PC-3 (cell line): ENCODE measurements at regions not wholly inside any gene's neighbourhood (a gene's known extent, or its start where the extent isn't known, plus 50 kb on each side); places are given as distances from the start of the nearest gene placed in this dataset.

Experiments
- ATAC-seq: fragments of 200-7000 bp; cut with Tn5 transposase; 2 replicates; pipeline ENCODE4 v1.9.1; 2020; ENCODE audit warnings: mild to moderate bottlenecking, moderate library complexity
- BruUV-seq: library from RNA; stranded (reverse); fragments of 400-500 nt; replicated peaks from 2 replicates; lab custom pipeline; 2021; lab: Mats Ljungman, UMichigan
- CTCF ChIA-PET: fragments of 300-600 bp; sonication (Branson Sonifier 250); formaldehyde crosslinking; loops from one replicate; lab custom pipeline; 2022; ENCODE audit warnings: antibody characterized with exemption; lab: Charles Lee
- POLR2A ChIA-PET: fragments of 300-600 bp; sonication (Branson Sonifier 250); formaldehyde crosslinking; loops from one replicate; lab custom pipeline; 2022; ENCODE audit warnings: antibody characterized with exemption; ENCODE audit not compliant: unreplicated experiment; lab: Charles Lee
- DNase-seq: peaks from one replicate; pipeline ENCODE4 v3.0.0-alpha.2; 2015
- H2AFZ ChIP-seq: fragments of 300-600 bp; sonication (generic); 2 replicates; pipeline ENCODE4 v1.6.0; 2016; ENCODE audit warnings: antibody characterized with exemption, low read length
- H3F3A ChIP-seq: fragments of 300-600 bp; sonication (generic); one replicate; pipeline ENCODE4 v1.6.0; 2017; ENCODE audit warnings: antibody characterized with exemption, low read length, control low read depth, mild to moderate bottlenecking; ENCODE audit not compliant: unreplicated experiment
- H3K27ac ChIP-seq: fragments of 300-600 bp; sonication (generic); 2 replicates; pipeline ENCODE4 v1.5.1; 2016; ENCODE audit warnings: mild to moderate bottlenecking, low read length
- H3K27me3 ChIP-seq: fragments of 300-600 bp; sonication (generic); 2 replicates; pipeline ENCODE4 v1.6.1; 2016; ENCODE audit warnings: low read length, mixed read lengths
- H3K36me3 ChIP-seq: fragments of 300-600 bp; sonication (generic); 2 replicates; pipeline ENCODE4 v1.6.1; 2016; ENCODE audit warnings: low read depth, mixed run types, low read length, mixed read lengths
- H3K4me1 ChIP-seq: fragments of 300-600 bp; sonication (generic); 2 replicates; pipeline ENCODE4 v1.5.1; 2016; ENCODE audit warnings: low read length; ENCODE audit not compliant: insufficient read depth
- H3K4me2 ChIP-seq: fragments of 300-600 bp; sonication (generic); 2 replicates; pipeline ENCODE4 v1.6.0; 2016; ENCODE audit warnings: low read length
- H3K4me3 ChIP-seq: fragments of 300-600 bp; sonication (generic); 2 replicates; pipeline ENCODE4 v1.5.1; 2016; ENCODE audit warnings: mild to moderate bottlenecking, low read length, mixed read lengths
- H3K79me2 ChIP-seq: fragments of 300-600 bp; sonication (generic); 2 replicates; pipeline ENCODE4 v1.6.1; 2017; ENCODE audit warnings: low read length, mixed read lengths
- H3K9ac ChIP-seq: fragments of 300-600 bp; sonication (generic); 2 replicates; pipeline ENCODE4 v1.6.0; 2016; ENCODE audit warnings: mild to moderate bottlenecking, low read length
- H3K9me2 ChIP-seq: fragments of 300-600 bp; sonication (generic); replicated peaks from 2 replicates; pipeline ENCODE4 v1.6.1; 2016; ENCODE audit warnings: mixed run types, low read length, mixed read lengths
- H3K9me3 ChIP-seq: fragments of 300-600 bp; sonication (generic); 2 replicates; pipeline ENCODE4 v1.6.1; 2016; ENCODE audit warnings: low read length, mixed read lengths
- H4K20me1 ChIP-seq: fragments of 300-600 bp; sonication (generic); 2 replicates; pipeline ENCODE4 v1.6.1; 2016; ENCODE audit warnings: low read length, mixed read lengths
- CTCF ChIP-seq: fragments of 300-600 bp; sonication (generic); conservative IDR thresholded peaks from 2 replicates; pipeline ENCODE4 v1.5.1; 2017; ENCODE audit warnings: antibody characterized with exemption, low read depth, mild to moderate bottlenecking, low read length
- EZH2 ChIP-seq: fragments of 300-600 bp; sonication (generic); IDR thresholded peaks from one replicate; pipeline ENCODE4 v1.6.1; 2017; ENCODE audit warnings: antibody characterized with exemption, mild to moderate bottlenecking, low read length; ENCODE audit not compliant: unreplicated experiment
- EZH2phosphoT487 ChIP-seq: fragments of 300-600 bp; sonication (generic); IDR thresholded peaks from 2 replicates; pipeline ENCODE4 v1.6.1; 2018; ENCODE audit warnings: mild to moderate bottlenecking, antibody characterized with exemption, low read length, borderline replicate concordance
- intact Hi-C: fragments of 100-400 bp; cut with micrococcal nuclease; formaldehyde crosslinking; loops from 2 replicates; pipeline ENCODE4 v1.9.0; 2023

- H3K4me3 ChIP-seq, result no peak overlapping the region
- TF ChIP-seq CTCF, result no peak
- TF ChIP-seq EZH2, result no peak
- no peak for TF ChIP-seq EZH2phosphoT487
- peaks cover 9% of the 10 kb centered on the region; the same call in 1 of the 2 replicates for H3K27me3 ChIP-seq
- no peak for ATAC-seq
- H4K20me1 ChIP-seq, result no peaks in the 10 kb centered on the region
- no TSS peak for BruUV-seq
- H3K4me1 ChIP-seq, result no peaks in the 10 kb centered on the region
- no peaks in the 10 kb centered on the region for H3K9me3 ChIP-seq
- no peak overlapping the region for H3K4me2 ChIP-seq
- no peaks in the 10 kb centered on the region for H3K36me3 ChIP-seq
- H3K9me2 ChIP-seq, result no peaks in the 10 kb centered on the region
- H2AFZ ChIP-seq, result no peak overlapping the region
- no peaks in the 10 kb centered on the region for H3F3A ChIP-seq
- intact Hi-C loops, result no loop called here
- ChIA-PET CTCF (no interaction called here), POLR2A (no interaction called here)
- no peak for DNase-seq
- H3K79me2 ChIP-seq, result no peaks in the 10 kb centered on the region
- no peak overlapping the region for H3K27ac ChIP-seq
- no peak overlapping the region for H3K9ac ChIP-seq
Observed at GRCh38 chr1:38603907-38604306, 255.7 kb downstream of the RRAGC start.

GRCh38 chr1:38600905-38601304, 258.7 kb downstream of the RRAGC start:
- ChIA-PET POLR2A (no interaction called here), CTCF (no interaction called here)
- DNase-seq, result no peak
- BruUV-seq, result no TSS peak
- Histone ChIP-seq H3K4me3 (no peak overlapping the region), H3K27me3 (peaks cover 32% of the 10 kb centered on the region), H3K9me3 (no peaks in the 10 kb centered on the region), H3F3A (no peaks in the 10 kb centered on the region), H3K4me1 (no peaks in the 10 kb centered on the region), H2AFZ (no peak overlapping the region), H4K20me1 (no peaks in the 10 kb centered on the region), H3K79me2 (no peaks in the 10 kb centered on the region), H3K27ac (no peak overlapping the region), H3K9me2 (no peaks in the 10 kb centered on the region), H3K36me3 (no peaks in the 10 kb centered on the region), H3K9ac (no peak overlapping the region), H3K4me2 (no peak overlapping the region)
- no peak for ATAC-seq
- no peak for TF ChIP-seq CTCF
- TF ChIP-seq EZH2, result no peak
- no peak for TF ChIP-seq EZH2phosphoT487
- intact Hi-C loops, result no loop called here

- DNase-seq (no peak), ATAC-seq (no peak)
- H3K4me1 ChIP-seq, result no peaks in the 10 kb centered on the region
- H3K4me2 ChIP-seq, result no peak overlapping the region
- no peaks in the 10 kb centered on the region for H3K36me3 ChIP-seq
- no TSS peak for BruUV-seq
- no peak overlapping the region for H3K27ac ChIP-seq
- TF ChIP-seq EZH2 (no peak), EZH2phosphoT487 (no peak), CTCF (no peak)
- ChIA-PET CTCF (no interaction called here), POLR2A (no interaction called here)
- H3K79me2 ChIP-seq, result no peaks in the 10 kb centered on the region
- no peaks in the 10 kb centered on the region for H3F3A ChIP-seq
- H3K4me3 ChIP-seq, result no peak overlapping the region
- H3K27me3 ChIP-seq, result peaks cover 38% of the 10 kb centered on the region
- H4K20me1 ChIP-seq, result no peaks in the 10 kb centered on the region
- no peaks in the 10 kb centered on the region for H3K9me2 ChIP-seq
- H2AFZ ChIP-seq, result no peak overlapping the region
- no peak overlapping the region for H3K9ac ChIP-seq
- H3K9me3 ChIP-seq, result no peaks in the 10 kb centered on the region
- intact Hi-C loops, result no loop called here
Observed at GRCh38 chr1:38600286-38600685, 259.3 kb downstream of the RRAGC start.
